RWPE2 (cell line): ENCODE measurements at regions not wholly inside any gene's neighbourhood (a gene's known extent, or its start where the extent isn't known, plus 50 kb on each side); places are given as distances from the start of the nearest gene placed in this dataset.

ENCODE experiments used
- ATAC-seq: fragments of 200-7000 bp; cut with Tn5 transposase; 3 replicates; pipeline ENCODE4 v1.9.1; 2021; ENCODE audit warnings: low read depth
- DNase-seq: peaks from one replicate; pipeline ENCODE4 v3.0.0-alpha.2; 2020; ENCODE audit warnings: low spot score
- H3K27ac ChIP-seq: fragments of 450-650 bp; 2 replicates; pipeline ENCODE4 v1.5.1; 2017; ENCODE audit warnings: mild to moderate bottlenecking; ENCODE audit not compliant: poor library complexity, severe bottlenecking
- H3K27me3 ChIP-seq: fragments of 250-450 bp; sonication (Bioruptor Pico); 2 replicates; pipeline ENCODE4 v1.5.1; 2021; ENCODE audit warnings: mild to moderate bottlenecking, moderate library complexity; ENCODE audit not compliant: insufficient read depth, poor library complexity, severe bottlenecking
- H3K36me3 ChIP-seq: fragments of 250-450 bp; sonication (Bioruptor Pico); 2 replicates; pipeline ENCODE4 v1.5.1; 2020; ENCODE audit warnings: low read depth, mild to moderate bottlenecking, moderate library complexity
- H3K4me1 ChIP-seq: fragments of 250-450 bp; sonication (Bioruptor Pico); 2 replicates; pipeline ENCODE4 v1.5.1; 2021; ENCODE audit warnings: mild to moderate bottlenecking, moderate library complexity; ENCODE audit not compliant: insufficient read depth, poor library complexity, severe bottlenecking
- H3K4me3 ChIP-seq: fragments of 250-450 bp; sonication (Bioruptor Pico); 2 replicates; pipeline ENCODE4 v1.5.1; 2021; ENCODE audit warnings: mild to moderate bottlenecking, moderate library complexity; ENCODE audit not compliant: severe bottlenecking
- H3K9me3 ChIP-seq: fragments of 250-450 bp; sonication (Bioruptor Pico); 2 replicates; pipeline ENCODE4 v1.5.1; 2021; ENCODE audit warnings: mild to moderate bottlenecking, moderate library complexity; ENCODE audit not compliant: severe bottlenecking
- CTCF ChIP-seq: fragments of 450-650 bp; IDR thresholded peaks from one replicate; pipeline ENCODE4 v1.5.1; 2017; ENCODE audit warnings: mild to moderate bottlenecking, moderate library complexity; ENCODE audit not compliant: poor library complexity, severe bottlenecking

- Histone ChIP-seq H3K9me3 (no peaks in the 10 kb centered on the region), H3K4me1 (no peaks in the 10 kb centered on the region), H3K27me3 (peaks cover 11% of the 10 kb centered on the region), H3K36me3 (no peaks in the 10 kb centered on the region), H3K27ac (no peak overlapping the region), H3K4me3 (no peak overlapping the region)
- DNase-seq (no peak), ATAC-seq (0 out of 3 replicates have a peak, but pooled peaks have one; percentile 27)
- TF ChIP-seq CTCF, result peak; percentile 74
Measured at GRCh38 chr4:36414248-36414647, 132.8 kb downstream of the DTHD1 start.

- Histone ChIP-seq H3K27ac (no peak overlapping the region), H3K4me1 (no peaks in the 10 kb centered on the region), H3K27me3 (peaks cover 11% of the 10 kb centered on the region), H3K9me3 (no peaks in the 10 kb centered on the region), H3K4me3 (no peak overlapping the region), H3K36me3 (no peaks in the 10 kb centered on the region)
- TF ChIP-seq CTCF, result no peak
- ATAC-seq (no peak), DNase-seq (no peak)
Measured at GRCh38 chr4:36417146-36417545, 135.7 kb downstream of the DTHD1 start.

GRCh38 chr4:36420111-36420679 is 138.8 kb downstream of the DTHD1 start:
- TF ChIP-seq CTCF, result no peak
- no peak overlapping the region for H3K4me3 ChIP-seq
- no peaks in the 10 kb centered on the region for H3K9me3 ChIP-seq
- no peak overlapping the region for H3K27ac ChIP-seq
- H3K36me3 ChIP-seq, result no peaks in the 10 kb centered on the region
- H3K27me3 ChIP-seq, result peaks cover 11% of the 10 kb centered on the region
- no peak for ATAC-seq
- no peak for DNase-seq
- H3K4me1 ChIP-seq, result no peaks in the 10 kb centered on the region

GRCh38 chr4:36422607-36423006 is 141.2 kb downstream of the DTHD1 start:
- Histone ChIP-seq H3K27ac (no peak overlapping the region), H3K9me3 (no peaks in the 10 kb centered on the region), H3K27me3 (peaks cover 4% of the 10 kb centered on the region), H3K4me3 (no peak overlapping the region), H3K36me3 (no peaks in the 10 kb centered on the region), H3K4me1 (no peaks in the 10 kb centered on the region)
- ATAC-seq (no peak), DNase-seq (no peak)
- TF ChIP-seq CTCF, result no peak

- H3K27me3 ChIP-seq, result no peaks in the 10 kb centered on the region
- no peak overlapping the region for H3K4me3 ChIP-seq
- TF ChIP-seq CTCF, result no peak
- no peak overlapping the region for H3K27ac ChIP-seq
- no peaks in the 10 kb centered on the region for H3K36me3 ChIP-seq
- DNase-seq, result no peak
- H3K4me1 ChIP-seq, result no peaks in the 10 kb centered on the region
- no peaks in the 10 kb centered on the region for H3K9me3 ChIP-seq
- ATAC-seq, result no peak
Measured at GRCh38 chr4:36426741-36427140, 145.3 kb downstream of the DTHD1 start.
